Urothelium cell line (cell line): ENCODE measurements at regions not wholly inside any gene's neighbourhood (a gene's known extent, or its start where the extent isn't known, plus 50 kb on each side); places are given as distances from the start of the nearest gene placed in this dataset.

Experiments
- DNase-seq: peaks from one replicate; pipeline ENCODE4 v3.0.0; 2011; ENCODE audit warnings: low spot score, mixed read lengths
- FAIRE-seq: peaks from 2 replicates; lab custom pipeline; 2011; peaks lifted over from hg19 to GRCh38; lab: Jason Lieb, UNC

DNA sequence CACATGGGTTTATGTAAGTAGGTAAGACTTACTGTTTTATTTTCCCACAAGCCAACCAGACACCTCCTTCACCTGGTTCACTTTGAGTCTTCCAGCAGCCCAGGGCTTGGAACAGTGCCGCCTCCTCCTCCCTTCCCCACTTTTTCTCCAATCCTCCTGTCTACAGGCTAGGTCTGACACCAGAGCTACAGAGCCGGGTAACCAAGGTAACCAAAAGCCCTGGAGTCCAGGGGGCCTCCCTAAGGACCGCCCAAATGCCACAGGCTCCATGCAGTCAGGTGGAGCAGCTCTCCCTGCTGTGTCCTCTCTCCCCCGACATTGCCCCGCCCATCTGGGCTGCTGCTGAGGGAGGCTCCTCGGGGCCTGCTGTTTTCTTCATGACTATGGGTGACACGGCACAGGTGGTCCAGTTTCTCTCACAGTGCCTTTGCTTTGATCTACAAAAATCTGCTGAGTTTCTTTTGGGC, 138.0 kb upstream of the EFNA5 start:
- DNase-seq (no peak), FAIRE-seq (no peak)

DNA sequence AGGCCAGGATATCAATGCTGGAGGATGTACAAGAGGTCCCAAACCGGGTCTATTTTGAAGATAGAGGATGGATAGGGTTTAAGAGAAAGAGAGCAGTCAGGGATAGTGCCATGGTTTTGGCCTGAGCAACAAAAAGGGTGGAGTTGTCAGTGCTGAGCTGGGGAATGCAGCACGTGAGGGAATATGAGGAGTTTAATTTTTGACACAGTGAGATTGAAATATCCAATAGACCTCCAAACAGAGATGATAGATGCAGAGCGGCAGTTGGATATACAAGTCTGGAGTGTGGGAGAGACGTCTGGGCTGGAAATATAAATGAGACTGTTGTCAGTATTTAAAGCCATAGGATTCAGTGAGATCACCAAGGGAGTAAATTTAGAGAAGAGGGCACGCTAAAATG, 136.7 kb upstream of the EFNA5 start:
- FAIRE-seq (no peak), DNase-seq (no peak)

DNA sequence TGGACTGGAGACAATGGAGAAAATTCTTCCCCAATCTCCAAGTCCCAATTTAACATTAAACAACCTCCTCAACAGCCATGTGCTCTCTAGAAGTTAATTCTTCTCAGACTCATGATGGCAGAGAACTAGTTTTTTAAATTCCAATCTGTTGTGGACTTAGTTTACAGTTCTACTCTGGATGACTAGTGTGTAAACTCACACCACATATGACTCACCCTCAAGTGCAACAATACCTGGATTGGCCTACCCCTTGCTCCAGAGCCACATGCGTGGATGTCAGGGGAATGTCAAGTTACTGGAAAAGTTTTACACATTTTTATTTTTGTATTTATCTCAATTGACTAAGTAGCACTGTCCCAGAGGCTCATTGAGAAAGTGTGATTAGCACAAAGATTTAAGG, 136.0 kb upstream of the EFNA5 start:
- peak; percentile 42 for FAIRE-seq
- DNase-seq: peak; percentile 80

DNA sequence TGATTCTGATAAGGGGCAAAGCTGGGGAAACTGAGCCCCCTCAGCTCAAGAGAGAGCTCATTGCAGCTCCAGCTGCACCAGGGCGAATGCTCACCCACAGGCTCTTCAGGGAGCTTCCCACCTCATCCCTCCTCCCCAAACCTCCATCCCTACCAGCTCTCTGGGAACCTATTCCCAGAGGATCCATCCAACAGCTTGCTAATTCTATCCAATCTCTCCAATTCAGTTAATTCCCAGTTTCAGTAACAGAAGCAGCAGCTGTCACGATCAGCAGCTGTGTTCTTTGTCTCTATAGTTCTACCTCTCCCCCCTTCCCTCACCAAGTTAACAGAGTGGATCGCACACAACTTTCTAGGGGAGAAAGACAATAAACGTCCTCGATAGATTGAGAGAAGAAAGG, 135.5 kb upstream of the EFNA5 start:
- FAIRE-seq: no peak

DNA sequence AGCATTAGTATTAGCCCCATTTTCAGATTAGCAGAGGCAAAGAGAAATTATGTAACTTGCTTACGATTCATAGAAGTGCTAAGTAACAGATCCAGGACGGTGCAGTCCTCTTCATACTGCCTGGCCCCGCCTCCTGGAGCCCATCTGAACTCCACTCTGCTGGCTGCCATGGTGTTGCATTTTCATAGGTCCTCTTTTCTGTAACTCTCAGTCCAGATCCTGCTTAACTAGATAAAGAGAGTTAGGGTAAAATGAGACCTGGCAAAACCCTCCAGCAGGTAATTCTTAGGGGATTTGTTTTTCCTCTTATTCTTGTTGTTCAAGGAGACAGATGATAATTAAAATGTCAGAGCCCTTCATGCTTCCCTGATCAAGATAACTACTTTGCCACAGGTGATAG, 135.1 kb upstream of the EFNA5 start:
- DNase-seq: no peak
- no peak for FAIRE-seq

More for the DNA sequence above, 135.5 kb upstream of the EFNA5 start:
- no peak for DNase-seq

DNA sequence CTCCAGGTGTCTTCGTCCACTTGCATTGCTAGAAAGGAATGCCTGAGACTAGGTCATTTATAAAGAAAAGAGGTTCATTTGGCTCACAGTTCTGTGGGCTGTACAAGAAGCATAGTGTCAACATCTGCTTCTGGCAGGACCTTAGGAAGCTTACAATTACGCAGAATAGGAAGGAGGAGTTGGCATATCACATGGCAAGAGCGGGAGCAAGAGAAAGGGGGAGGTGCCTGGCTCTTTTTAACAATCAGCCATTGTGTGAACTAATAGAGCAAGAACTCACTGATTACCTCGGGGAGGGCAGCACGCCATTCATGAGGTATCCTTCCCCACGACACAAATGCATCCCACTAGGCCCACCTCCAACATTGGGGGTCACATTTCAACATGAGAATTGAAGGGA, 134.4 kb upstream of the EFNA5 start:
- no peak for DNase-seq
- no peak for FAIRE-seq

DNA sequence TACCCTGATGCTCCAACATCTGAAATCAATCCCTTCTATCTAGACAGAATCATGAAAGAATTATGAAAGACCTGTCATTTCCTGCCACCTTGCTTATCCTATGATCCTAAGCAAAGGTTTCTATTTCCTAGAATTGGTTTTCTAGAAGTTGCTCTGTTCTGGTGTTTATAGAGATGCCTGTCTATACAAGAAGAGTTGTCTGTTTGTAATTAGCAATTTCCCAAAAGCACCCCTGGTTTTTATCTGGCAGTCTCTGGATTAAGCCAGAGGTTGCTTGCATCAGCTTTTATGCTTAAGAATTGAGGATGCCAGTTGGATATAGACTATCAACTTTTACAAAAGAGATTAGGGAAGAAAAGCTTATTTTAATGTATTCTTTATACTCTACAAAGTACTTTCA, 133.0 kb upstream of the EFNA5 start:
- FAIRE-seq (no peak), DNase-seq (no peak)

DNA sequence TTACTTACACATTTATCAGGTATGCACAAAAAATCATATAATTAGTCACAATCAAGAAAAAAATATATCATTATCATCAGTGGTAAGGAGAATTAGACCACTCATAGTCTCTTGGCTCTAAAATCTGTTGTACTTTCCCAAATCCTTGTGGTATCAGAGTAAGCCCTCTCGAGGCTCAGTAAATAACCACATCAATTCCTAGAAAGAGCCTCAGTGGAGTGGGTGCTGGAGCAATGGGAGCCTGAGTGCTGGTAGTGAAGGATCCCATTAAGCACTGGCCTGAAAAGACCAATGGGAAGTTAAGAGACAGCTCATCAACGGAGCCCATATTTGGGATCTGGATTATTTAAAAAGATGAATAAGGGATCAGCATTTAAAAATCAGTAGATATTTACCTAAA, 130.3 kb upstream of the EFNA5 start:
- no peak for FAIRE-seq

DNA sequence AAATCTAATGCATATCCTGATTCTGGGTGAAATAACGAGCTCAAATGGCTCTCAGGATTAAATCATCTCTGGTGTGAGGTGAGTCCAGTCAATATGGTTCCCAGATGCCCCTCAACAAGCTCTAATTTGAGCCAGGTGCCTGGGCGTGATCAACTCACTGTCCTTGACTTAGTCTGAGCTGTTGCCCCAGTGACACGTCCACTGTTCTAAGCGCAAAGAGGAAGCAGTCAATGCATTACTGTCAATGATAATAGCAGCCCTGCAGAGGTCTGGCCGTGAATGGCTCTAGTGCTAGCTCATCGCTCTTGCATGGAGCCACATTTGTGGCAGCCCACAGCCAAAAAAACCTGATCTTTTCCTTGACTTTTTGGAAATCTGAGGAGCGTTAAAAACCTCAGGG, 128.6 kb upstream of the EFNA5 start:
- DNase-seq (no peak), FAIRE-seq (no peak)

More for the DNA sequence above, 130.3 kb upstream of the EFNA5 start:
- no peak for DNase-seq

DNA sequence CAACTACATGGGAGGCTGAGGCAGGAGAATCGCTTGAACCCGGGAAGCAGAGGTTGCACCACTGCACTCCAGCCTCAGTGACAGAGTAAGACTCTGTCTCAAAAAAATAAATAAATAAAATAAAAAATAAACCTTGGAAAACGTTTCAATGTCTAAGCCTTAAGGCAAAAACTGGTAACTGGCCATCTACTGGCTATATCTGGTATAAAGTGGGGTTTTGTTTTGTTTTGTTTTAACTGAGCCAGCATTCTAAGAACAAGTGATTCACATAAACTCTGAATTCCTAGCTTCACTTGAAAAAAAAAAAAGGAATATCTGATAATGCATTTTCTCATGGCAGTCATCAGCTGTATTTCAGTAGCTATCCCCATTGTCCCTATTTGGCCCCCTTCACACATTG, 126.1 kb upstream of the EFNA5 start:
- FAIRE-seq: no peak

DNA sequence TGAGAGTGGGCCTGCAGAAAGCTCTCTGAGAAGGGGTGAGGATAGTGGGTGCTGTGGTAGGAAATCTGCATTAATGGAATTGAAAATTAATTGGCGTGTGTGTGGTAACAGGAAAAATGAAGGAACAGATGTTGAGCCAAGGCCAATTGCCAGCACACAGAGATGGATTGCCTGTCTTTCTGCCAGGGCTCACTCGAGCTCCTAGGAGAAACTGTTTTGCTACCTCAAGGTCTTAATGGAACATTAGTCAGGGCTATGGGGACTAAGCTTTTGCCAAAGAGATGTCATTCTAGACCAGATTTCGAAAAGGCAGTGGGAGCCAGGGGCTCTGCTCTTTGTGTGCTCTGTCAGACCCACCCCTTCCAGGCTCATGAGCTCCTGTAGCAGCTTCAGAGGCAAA, 124.0 kb upstream of the EFNA5 start:
- DNase-seq (no peak), FAIRE-seq (no peak)

More for the DNA sequence above, 126.1 kb upstream of the EFNA5 start:
- no peak for DNase-seq

DNA sequence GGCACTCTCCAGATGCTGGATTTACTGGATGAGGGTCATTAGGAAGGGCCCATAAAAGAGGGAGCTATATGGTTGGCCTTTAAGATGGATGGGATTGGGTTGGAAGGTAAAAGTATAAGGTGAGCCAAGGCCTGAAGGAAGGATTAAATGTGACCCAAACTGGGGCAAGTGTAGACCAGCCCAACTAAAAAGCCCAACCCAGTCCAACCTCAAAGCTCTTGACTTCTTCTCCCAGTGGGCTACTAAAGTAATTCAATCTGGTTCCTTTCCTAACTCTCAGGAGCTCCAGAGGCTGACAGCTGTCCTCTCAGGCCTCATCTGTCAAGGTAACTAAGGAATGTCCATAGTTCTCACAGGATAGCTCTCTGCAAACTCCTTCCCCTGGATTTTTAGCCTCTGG, 122.2 kb upstream of the EFNA5 start:
- DNase-seq: no peak
- no peak for FAIRE-seq

DNA sequence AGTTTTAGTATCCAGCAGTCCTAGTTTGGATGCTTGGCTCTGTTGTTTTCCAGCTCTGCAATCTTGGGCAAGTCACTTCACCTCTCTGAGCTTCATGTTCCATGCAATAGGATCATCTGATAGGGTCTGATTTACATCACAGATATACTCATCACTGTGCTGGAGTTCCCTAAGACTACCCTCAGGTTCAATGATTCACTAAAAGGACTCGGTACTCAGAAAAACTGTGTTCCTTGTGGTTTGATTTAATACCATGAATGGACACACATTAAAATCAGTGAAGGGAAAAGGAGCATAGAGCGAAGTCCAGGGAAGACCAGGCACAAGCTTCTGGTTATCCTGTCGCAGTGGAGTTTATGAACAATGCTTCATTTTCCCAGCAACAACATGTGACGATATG, 119.9 kb upstream of the EFNA5 start:
- no peak for FAIRE-seq

DNA sequence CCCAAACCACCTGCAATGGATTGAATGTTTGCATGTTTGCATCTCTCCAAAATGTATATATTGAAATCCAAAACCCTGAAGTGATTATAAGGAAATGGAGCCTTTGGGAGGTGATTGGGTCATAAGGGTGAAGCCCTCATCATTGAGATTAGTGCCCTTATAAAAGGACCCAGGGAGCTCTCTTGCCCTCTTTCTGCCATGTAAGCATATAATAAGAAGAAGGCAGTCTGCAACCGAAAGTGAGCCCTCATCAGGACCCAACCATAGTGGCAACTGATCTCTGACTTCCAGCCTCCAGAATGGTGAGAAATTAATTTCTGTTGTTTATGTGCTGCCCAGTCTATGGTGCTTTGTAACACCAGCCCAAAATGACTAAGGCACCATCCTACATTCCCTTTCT, 115.7 kb upstream of the EFNA5 start:
- FAIRE-seq: no peak

More for the DNA sequence above, 119.9 kb upstream of the EFNA5 start:
- no peak for DNase-seq

DNA sequence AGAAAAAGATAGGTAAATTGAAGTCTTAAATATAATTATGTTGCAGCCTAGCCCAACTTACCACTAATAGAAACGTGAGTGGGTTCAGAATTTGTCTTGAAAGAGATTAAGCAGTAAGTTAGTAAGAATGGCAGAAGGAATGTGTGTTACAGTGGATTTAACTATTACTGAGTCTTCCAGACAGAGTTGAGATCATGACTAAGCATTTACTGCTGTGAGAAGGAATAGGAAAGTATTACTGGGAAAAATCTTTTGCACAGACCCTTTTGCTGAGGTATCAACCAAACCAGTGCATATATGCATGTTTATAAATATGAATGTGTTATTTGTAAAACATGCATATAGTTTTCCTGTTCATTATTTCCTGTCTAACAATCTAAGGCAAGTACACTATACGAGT, 112.8 kb upstream of the EFNA5 start:
- FAIRE-seq: no peak

More for the DNA sequence above, 115.7 kb upstream of the EFNA5 start:
- DNase-seq: no peak

DNA sequence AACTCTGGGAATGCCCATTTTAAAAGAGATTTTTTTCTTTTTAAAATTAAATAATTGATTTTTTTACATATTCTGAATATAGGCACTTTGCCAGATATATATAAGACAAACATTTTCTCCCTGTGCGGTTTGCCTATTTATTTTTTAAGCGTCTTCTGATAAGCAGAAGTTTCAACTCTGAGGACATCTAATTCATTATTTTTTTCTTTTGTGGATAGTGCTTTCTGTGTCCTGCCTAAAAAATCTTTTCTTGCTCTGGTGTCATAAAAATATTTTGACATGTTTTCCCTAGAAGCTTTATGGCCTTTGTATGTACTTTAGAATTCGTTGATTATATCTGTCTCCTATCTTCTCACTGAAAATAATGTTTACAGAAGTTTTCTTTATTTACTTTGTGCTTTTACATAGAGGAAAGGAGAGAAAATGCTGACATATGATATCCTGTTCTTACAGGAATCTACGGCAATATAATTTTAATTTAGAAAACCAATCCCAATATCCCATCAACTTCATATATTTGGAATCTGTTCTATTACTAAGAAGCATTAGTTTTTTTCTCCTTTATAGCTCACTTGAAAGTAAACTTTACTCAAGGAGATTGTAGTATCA, 111.9 kb upstream of the EFNA5 start:
- DNase-seq (no peak), FAIRE-seq (no peak)

More for the DNA sequence above, 112.8 kb upstream of the EFNA5 start:
- DNase-seq: no peak

DNA sequence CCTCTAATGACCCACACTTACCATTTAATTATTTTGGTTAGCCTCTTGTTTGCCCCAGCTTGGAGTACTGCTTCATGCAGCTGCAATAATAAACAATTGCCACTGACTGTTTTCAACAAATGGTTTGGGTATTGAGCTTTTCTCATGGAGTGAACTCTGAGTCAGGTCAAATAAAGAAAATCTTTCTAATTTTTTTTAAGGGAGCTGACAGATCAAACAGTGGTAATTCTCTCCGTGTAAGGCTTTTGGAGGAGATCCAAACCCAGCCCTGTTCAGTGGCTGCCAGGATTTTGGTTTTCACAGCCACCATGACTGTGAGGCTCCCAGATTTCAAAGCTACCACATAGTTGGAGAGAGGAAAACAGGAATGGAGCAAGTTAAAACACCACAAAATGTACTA, 110.7 kb upstream of the EFNA5 start:
- DNase-seq (no peak), FAIRE-seq (no peak)

DNA sequence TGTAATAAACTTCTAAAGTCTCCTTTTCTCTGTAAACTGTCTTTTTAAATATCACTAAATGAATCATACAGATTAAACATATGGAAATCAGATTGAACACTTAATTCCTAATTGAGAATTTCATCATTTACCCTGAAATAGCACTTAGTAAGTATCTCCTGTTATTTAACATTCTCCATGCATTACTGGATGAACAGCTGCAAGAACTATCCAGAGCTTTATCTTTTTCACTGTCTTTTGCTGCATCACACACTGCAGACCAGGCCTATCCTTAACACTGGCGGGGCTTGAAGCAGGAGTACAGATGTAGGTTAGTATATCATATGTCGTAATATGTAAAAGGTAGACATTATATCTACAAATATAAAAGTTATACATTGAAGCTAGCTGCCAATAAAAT, 108.7 kb upstream of the EFNA5 start:
- FAIRE-seq: no peak
- DNase-seq: no peak

DNA sequence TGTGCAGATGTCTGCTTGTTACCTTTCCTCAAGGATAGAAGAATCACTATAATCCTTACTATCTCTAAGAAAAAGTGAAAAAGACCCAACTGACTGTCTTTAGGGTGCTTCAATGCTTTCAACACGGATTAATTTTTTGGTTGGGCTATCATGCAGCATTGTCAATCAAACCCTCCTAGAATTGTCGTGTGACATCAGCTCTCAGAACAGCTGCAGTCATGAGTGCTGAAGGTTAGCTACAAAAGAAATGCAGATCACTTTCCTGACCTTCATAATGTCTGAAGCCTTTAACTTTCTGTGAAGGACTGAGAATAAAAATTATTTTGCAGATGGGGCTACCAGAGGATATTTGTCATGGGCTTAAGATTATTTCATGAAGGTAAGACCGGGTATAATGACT, 107.9 kb upstream of the EFNA5 start:
- FAIRE-seq: no peak

DNA sequence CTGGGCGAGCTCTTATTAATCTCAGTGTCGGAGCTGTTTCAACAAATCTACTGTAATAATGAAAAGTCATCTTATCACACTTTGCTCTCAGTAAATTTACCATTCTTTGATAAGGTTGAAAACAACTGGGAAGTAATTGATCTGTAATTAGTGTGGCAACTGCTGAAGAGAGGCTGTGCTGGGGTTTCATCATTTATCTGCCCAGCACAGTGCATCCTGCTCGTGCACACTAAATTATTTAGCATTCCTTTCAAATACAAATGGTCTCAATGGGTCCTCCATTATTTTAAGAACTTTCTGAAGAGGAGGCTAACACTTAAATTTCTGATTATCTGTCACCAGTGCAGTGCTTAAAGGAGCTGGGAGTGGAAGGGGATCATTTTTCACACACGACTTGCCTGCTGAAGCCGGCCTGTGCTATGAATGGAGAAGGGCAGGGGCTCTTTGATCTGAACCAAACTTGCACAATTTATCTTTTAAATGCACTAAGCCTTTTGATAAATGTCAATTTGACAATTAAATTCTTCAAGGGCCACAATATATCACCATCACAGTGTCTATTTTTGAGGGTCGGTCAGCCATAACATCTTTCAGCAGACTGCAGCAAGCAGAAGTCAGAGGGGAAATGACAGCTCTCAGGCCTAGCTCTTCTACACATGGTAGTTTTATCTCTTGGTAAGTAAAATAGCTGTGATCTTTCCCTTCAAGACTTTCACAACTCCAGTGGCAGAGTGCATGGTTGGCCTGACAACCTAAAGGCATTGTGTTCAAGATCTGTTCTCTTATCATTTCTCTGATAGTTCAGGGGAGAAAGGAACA, 106.4 kb upstream of the EFNA5 start:
- DNase-seq: no peak
- FAIRE-seq: no peak

More for the DNA sequence above, 107.9 kb upstream of the EFNA5 start:
- DNase-seq: no peak

DNA sequence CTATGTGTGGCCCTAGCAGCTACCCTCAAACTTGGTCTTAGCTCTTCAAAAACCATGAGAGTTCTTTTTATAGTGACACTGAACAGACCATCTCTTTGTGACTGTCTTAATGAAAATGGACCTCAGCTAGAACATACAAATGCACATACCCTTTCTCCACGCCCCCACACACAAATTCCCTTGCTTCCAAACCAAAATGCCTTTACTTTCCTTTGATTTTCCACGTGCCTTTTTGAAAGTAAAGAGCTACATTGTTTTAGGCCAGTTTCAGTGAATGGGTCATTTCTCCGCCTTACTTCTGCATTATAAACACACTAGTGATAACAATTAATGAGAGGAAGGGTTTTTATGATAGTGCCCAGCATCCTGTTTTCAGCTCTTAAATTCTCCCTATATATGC, 105.8 kb upstream of the EFNA5 start:
- FAIRE-seq (no peak), DNase-seq (no peak)

DNA sequence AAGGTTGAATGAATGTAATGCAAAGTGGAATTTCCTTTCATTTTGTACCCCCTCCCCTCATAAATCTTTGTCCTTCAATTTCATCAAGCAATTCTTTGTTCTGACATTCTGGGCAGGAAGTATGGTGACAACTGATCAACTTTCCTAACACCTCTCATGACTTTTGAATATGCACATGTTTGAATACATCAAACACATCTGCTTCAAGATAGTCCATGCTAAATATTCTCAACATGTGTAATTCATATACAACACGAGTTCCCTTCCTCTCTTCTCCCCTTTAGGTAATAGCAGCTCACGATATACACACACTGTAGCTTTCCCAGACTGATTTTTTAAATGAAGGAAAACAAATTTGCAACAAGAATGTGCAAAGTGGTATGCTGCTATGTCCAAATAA, 103.6 kb upstream of the EFNA5 start:
- DNase-seq (no peak), FAIRE-seq (no peak)
